Brain microvascular endothelial cell (primary cell): ENCODE measurements at regions not wholly inside any gene's neighbourhood (a gene's known extent, or its start where the extent isn't known, plus 50 kb on each side); places are given as distances from the start of the nearest gene placed in this dataset.

Experiments used
- DNase-seq: peaks from one replicate; pipeline ENCODE4 v3.0.0-alpha.2; 2020
- H3K27ac ChIP-seq: fragments of 250-450 bp; sonication (Bioruptor Pico); 2 replicates; pipeline ENCODE4 v1.5.1; 2020; ENCODE audit warnings: mild to moderate bottlenecking, moderate library complexity
- H3K27me3 ChIP-seq: fragments of 250-450 bp; sonication (Bioruptor Pico); replicated peaks from 2 replicates; pipeline ENCODE4 v1.5.1; 2020; ENCODE audit warnings: mild to moderate bottlenecking
- H3K36me3 ChIP-seq: fragments of 250-450 bp; sonication (Bioruptor Pico); replicated peaks from 2 replicates; pipeline ENCODE4 v1.5.1; 2020; ENCODE audit warnings: mild to moderate bottlenecking
- H3K4me3 ChIP-seq: 2 replicates; pipeline ENCODE4 v1.5.1; 2011; ENCODE audit warnings: low read depth, mild to moderate bottlenecking, control low read depth, low read length, moderate library complexity
- CTCF ChIP-seq: IDR thresholded peaks from 2 replicates; pipeline ENCODE4 v1.5.1; 2011; ENCODE audit warnings: low read depth, mild to moderate bottlenecking, moderate library complexity, low read length, control low read depth, inconsistent platforms; ENCODE audit errors: missing control alignments
- in situ Hi-C: cut with HindIII; loops from 2 replicates; pipeline ENCODE4 v1.10.0; 2017; ENCODE audit warnings: low sequenced_read_pairs, low pct_ligation_motif_present

- H3K36me3 ChIP-seq: no peaks in the 10 kb centered on the region
- H3K27me3 ChIP-seq: no peaks in the 10 kb centered on the region
- no peak overlapping the region for H3K27ac ChIP-seq
- H3K4me3 ChIP-seq: no peak overlapping the region
- in situ Hi-C loops: no loop called here
- TF ChIP-seq CTCF: no peak
- no peak for DNase-seq
Measured at GRCh38 chr10:36141856-36142560, 499.9 kb upstream of the FZD8 start.

DNA sequence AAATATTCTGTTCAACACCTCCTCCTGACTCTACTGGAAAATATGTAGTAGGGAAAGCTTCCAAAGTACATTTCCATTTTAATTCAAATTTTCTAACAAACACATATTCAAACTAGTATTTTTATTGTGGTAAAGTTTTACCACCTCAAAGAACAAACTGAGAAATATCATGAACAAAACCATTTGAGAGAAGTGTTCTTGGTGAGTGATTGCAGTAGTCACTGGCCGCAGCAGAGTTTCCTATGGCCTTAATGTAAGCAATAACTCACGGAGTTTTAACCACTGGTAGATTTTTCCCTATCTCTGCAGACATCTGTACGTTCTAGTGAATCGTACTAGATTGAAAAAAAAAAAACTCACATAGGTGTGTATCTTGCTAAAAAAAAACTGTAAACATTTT lies 487.0 kb upstream of the FZD8 start:
- no peak for DNase-seq
- no peak overlapping the region for H3K27ac ChIP-seq
- no peaks in the 10 kb centered on the region for H3K27me3 ChIP-seq
- TF ChIP-seq CTCF: no peak
- in situ Hi-C loops: no loop called here
- no peaks in the 10 kb centered on the region for H3K36me3 ChIP-seq
- no peak overlapping the region for H3K4me3 ChIP-seq

- in situ Hi-C loops: no loop called here
- H3K27me3 ChIP-seq: no peaks in the 10 kb centered on the region
- H3K27ac ChIP-seq: no peak overlapping the region
- no peak for DNase-seq
- no peak for TF ChIP-seq CTCF
- no peak overlapping the region for H3K4me3 ChIP-seq
- no peaks in the 10 kb centered on the region for H3K36me3 ChIP-seq
Measured at GRCh38 chr10:36126076-36126475, 484.0 kb upstream of the FZD8 start.

DNA sequence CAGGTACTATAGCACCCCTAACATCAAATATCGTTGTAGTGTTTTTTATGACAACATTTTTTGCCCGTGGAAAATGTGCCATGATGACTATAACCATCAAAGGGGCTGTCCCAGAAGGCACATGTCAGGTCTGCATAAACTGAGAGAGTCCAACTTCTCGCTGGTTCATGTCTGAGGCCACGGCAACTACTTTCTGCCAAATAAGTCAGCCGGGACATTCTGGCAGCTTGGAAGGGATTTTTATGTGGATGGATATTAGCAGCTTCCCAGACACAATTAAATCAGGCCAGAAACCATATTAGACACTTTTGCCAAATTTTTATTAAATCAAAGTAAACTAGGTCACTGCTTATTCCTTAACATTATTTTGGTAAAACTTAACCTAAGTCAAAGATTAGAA lies 477.4 kb upstream of the FZD8 start:
- in situ Hi-C loops: no loop called here

GRCh38 chr10:36118314-36118713 lies 476.2 kb upstream of the FZD8 start:
- Histone ChIP-seq H3K27ac (no peak overlapping the region), H3K36me3 (no peaks in the 10 kb centered on the region), H3K27me3 (no peaks in the 10 kb centered on the region), H3K4me3 (no peak overlapping the region)
- TF ChIP-seq CTCF: no peak
- in situ Hi-C loops: no loop called here
- no peak for DNase-seq

More for the DNA sequence above, 477.4 kb upstream of the FZD8 start:
- no peaks in the 10 kb centered on the region for H3K36me3 ChIP-seq
- H3K27ac ChIP-seq: no peak overlapping the region
- TF ChIP-seq CTCF: no peak
- no peak for DNase-seq
- no peaks in the 10 kb centered on the region for H3K27me3 ChIP-seq
- H3K4me3 ChIP-seq: no peak overlapping the region

GRCh38 chr10:36117890-36118289 lies 475.8 kb upstream of the FZD8 start:
- H3K4me3 ChIP-seq: no peak overlapping the region
- H3K27ac ChIP-seq: no peak overlapping the region
- no peaks in the 10 kb centered on the region for H3K36me3 ChIP-seq
- H3K27me3 ChIP-seq: no peaks in the 10 kb centered on the region
- no peak for DNase-seq
- no peak for TF ChIP-seq CTCF
- in situ Hi-C loops: no loop called here
